NCI-H748 treated with DMSO at 0.1 percent for 48 hours (cell line): ENCODE measurements at regions not wholly inside any gene's neighbourhood (a gene's known extent, or its start where the extent isn't known, plus 50 kb on each side); places are given as distances from the start of the nearest gene placed in this dataset.

Source experiments
- DNase-seq: peaks from one replicate; lab custom pipeline; 2025; lab: John Stamatoyannopoulos, UW

- no peak for DNase-seq
Measured at GRCh38 chr6:40832691-40833090, 206.3 kb downstream of the UNC5CL start.

GRCh38 chr6:40831381-40831780 lies 207.6 kb downstream of the UNC5CL start:
- DNase-seq: no peak

- no peak for DNase-seq
Measured at GRCh38 chr6:40825102-40825501, 213.9 kb downstream of the UNC5CL start.

GRCh38 chr6:40823917-40824891 lies 214.8 kb downstream of the UNC5CL start:
- peak; percentile 45 for DNase-seq

- DNase-seq: no peak
Measured at GRCh38 chr6:40822619-40823018, 216.4 kb downstream of the UNC5CL start.

GRCh38 chr6:40819182-40819834 lies 219.7 kb downstream of the UNC5CL start:
- DNase-seq: no peak

- DNase-seq: no peak
Measured at GRCh38 chr6:40817369-40817768, 221.7 kb downstream of the UNC5CL start.

- no peak for DNase-seq
Measured at GRCh38 chr6:40816601-40817000, 222.4 kb downstream of the UNC5CL start.

GRCh38 chr6:40815731-40816130 lies 223.3 kb downstream of the UNC5CL start:
- no peak for DNase-seq

GRCh38 chr6:40810171-40810570 lies 223.0 kb upstream of the LRFN2 start:
- no peak for DNase-seq

GRCh38 chr6:40809627-40810026 lies 222.5 kb upstream of the LRFN2 start:
- DNase-seq: no peak

GRCh38 chr6:40807484-40807883 lies 220.3 kb upstream of the LRFN2 start:
- DNase-seq: no peak

GRCh38 chr6:40806256-40806864 lies 219.2 kb upstream of the LRFN2 start:
- DNase-seq: no peak

GRCh38 chr6:40805336-40805735 lies 218.2 kb upstream of the LRFN2 start:
- DNase-seq: no peak

GRCh38 chr6:40804905-40805304 lies 217.7 kb upstream of the LRFN2 start:
- no peak for DNase-seq

- no peak for DNase-seq
Measured at GRCh38 chr6:40803897-40804702, 216.9 kb upstream of the LRFN2 start.

GRCh38 chr6:40802481-40802880 lies 215.3 kb upstream of the LRFN2 start:
- DNase-seq: no peak

GRCh38 chr6:40799296-40800140 lies 212.4 kb upstream of the LRFN2 start:
- no peak for DNase-seq

- no peak for DNase-seq
Measured at GRCh38 chr6:40798069-40798770, 211.1 kb upstream of the LRFN2 start.
